ENCODE measurements at regions not wholly inside any gene's neighbourhood (a gene's known extent, or its start where the extent isn't known, plus 50 kb on each side); places are given as distances from the start of the nearest gene placed in this dataset.

DNA sequence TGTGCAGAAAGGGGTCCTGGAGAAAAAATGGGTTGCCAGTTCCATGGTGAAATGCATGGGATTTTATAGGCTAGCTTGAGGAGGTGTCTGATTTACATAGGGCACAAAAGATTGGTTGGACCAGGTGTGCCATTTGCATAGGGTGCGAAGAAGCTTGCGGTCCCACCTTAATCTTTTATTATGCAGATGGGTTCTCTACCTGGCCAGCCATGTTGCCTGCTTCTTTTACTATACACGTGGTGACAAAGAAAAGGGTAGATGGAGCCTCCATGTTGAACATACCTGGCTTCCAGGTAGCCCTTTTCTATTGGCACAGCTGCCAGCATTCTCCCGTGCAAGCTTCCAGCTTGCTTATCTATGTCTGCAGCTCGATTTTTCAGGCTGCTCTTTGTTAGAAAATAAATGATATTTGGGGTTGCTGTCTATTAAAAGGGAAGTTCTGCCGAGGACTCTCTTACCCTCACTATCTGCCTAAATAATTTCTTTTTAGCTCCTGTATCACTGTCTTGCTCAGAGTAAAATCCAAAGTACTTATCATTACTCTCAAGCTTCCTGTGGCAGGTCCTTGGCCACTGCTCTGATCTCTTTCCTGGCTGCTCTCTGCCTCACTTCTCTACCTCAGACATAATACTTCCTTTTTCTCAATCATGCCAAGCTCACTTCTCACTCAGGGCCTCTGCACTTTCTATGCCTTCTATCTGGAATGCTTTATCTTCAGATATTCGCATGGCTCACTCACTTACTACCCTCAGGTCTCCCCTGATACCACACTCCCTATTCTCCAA, 216.0 kb upstream of the DAAM1 start:
- WGBS, 2 experiments (ENCODE audit: insufficient coverage in 1 of 2, insufficient read length in 1 of 2): 77 to 78% methylated on average over 6 to 7 of the region's 7 CpGs
- Histone ChIP-seq H3K9ac (ENCODE audit: extremely low read depth, low read length, poor library complexity, severe bottlenecking) (no peak overlapping the region), H3K36me3 (ENCODE audit: control insufficient read depth, insufficient read depth, low read length) (no peaks in the 10 kb centered on the region), H3K27ac (ENCODE audit: low read depth, low read length) (no peak overlapping the region), H3K4me1 (ENCODE audit: control insufficient read depth, insufficient read depth, low read length) (peaks cover 8% of the 10 kb centered on the region), H3K9me3 (ENCODE audit: control insufficient read depth, low read length) (peaks cover 14% of the 10 kb centered on the region), H3K4me3 (ENCODE audit: low read length) (no peak overlapping the region), H3K27me3 (ENCODE audit: control insufficient read depth, insufficient read depth, low read length, poor library complexity, severe bottlenecking) (peaks cover 13% of the 10 kb centered on the region)
- no peak overlapping the region for H3K27ac Mint-ChIP-seq
- no peak overlapping the region for H3K4me3 Mint-ChIP-seq
- peaks cover 6% of the 10 kb centered on the region for H3K9me3 Mint-ChIP-seq
- no peaks in the 10 kb centered on the region for H3K36me3 Mint-ChIP-seq (ENCODE audit: low read depth)
- no peaks in the 10 kb centered on the region for H3K4me1 Mint-ChIP-seq
- no peak for DNase-seq
- TF ChIP-seq, protein P1, sequence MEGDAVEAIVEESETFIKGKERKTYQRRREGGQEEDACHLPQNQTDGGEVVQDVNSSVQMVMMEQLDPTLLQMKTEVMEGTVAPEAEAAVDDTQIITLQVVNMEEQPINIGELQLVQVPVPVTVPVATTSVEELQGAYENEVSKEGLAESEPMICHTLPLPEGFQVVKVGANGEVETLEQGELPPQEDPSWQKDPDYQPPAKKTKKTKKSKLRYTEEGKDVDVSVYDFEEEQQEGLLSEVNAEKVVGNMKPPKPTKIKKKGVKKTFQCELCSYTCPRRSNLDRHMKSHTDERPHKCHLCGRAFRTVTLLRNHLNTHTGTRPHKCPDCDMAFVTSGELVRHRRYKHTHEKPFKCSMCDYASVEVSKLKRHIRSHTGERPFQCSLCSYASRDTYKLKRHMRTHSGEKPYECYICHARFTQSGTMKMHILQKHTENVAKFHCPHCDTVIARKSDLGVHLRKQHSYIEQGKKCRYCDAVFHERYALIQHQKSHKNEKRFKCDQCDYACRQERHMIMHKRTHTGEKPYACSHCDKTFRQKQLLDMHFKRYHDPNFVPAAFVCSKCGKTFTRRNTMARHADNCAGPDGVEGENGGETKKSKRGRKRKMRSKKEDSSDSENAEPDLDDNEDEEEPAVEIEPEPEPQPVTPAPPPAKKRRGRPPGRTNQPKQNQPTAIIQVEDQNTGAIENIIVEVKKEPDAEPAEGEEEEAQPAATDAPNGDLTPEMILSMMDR (conservative IDR thresholded peaks at IDR 0.05): no peak
- peaks cover 5% of the 10 kb centered on the region for H3K27me3 Mint-ChIP-seq (ENCODE audit: insufficient read depth)

DNA sequence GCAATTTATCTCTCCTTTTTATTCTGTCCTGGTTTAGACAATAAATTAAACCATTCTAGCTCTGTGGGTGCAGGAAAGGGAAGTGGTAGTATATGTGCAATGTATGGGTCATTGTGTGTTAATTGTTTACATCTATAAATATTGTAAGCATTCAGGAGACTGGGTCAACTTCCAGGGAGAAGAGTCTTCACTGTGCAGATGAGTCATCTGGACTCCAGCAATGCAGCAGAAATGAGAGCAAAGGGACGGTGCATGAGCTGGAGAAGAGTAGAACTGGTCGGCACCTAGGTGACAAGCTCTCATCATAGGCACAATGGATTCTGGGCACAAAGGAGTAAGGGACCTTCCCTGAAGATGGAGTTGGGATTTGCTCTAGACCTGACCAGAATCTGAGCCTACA, 211.1 kb upstream of the DAAM1 start:
- Histone ChIP-seq H3K27me3 (ENCODE audit: control insufficient read depth, insufficient read depth, low read length, poor library complexity, severe bottlenecking) (peaks cover 27% of the 10 kb centered on the region), H3K36me3 (ENCODE audit: control insufficient read depth, insufficient read depth, low read length) (no peaks in the 10 kb centered on the region), H3K4me3 (ENCODE audit: low read length) (no peak overlapping the region), H3K9ac (ENCODE audit: extremely low read depth, low read length, poor library complexity, severe bottlenecking) (no peak overlapping the region), H3K27ac (ENCODE audit: low read depth, low read length) (no peak overlapping the region), H3K4me1 (ENCODE audit: control insufficient read depth, insufficient read depth, low read length) (no peaks in the 10 kb centered on the region), H3K9me3 (ENCODE audit: control insufficient read depth, low read length) (peaks cover 14% of the 10 kb centered on the region)
- Mint-ChIP-seq H3K27me3 (ENCODE audit: insufficient read depth) (peaks cover 8% of the 10 kb centered on the region), H3K36me3 (ENCODE audit: low read depth) (no peaks in the 10 kb centered on the region), H3K4me1 (peaks cover 1% of the 10 kb centered on the region), H3K9me3 (peaks cover 6% of the 10 kb centered on the region), H3K4me3 (no peak overlapping the region), H3K27ac (no peak overlapping the region)
- WGBS, 2 experiments (ENCODE audit: insufficient coverage in 1 of 2, insufficient read length in 1 of 2): 93 to 94% methylated on average over 2 of the region's 2 CpGs
- TF ChIP-seq, protein P1 (conservative IDR thresholded peaks at IDR 0.05): no peak
- no peak for DNase-seq

DNA sequence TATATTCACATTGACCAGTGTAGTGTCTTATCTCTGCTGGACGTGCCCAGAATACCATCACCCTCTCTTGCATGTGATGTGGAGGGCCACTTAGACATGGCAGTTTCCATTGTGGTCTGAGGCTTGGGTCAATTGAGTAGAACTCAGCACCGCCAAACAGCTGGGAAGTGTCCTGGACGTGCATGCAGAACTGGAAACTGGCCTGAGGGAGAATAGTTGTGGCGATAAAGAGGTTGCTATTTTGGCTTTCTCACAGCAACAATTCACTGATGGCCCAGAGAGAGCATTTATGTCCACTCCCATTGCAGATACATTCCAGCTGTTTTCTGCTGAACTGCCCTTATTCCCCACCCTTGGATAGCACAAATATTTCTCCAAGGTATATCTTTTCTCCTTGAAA, 210.1 kb upstream of the DAAM1 start:
- peaks cover 8% of the 10 kb centered on the region for H3K27me3 Mint-ChIP-seq (ENCODE audit: insufficient read depth)
- Histone ChIP-seq H3K27me3 (ENCODE audit: control insufficient read depth, insufficient read depth, low read length, poor library complexity, severe bottlenecking) (peaks cover 27% of the 10 kb centered on the region), H3K36me3 (ENCODE audit: control insufficient read depth, insufficient read depth, low read length) (no peaks in the 10 kb centered on the region), H3K27ac (ENCODE audit: low read depth, low read length) (no peak overlapping the region), H3K4me1 (ENCODE audit: control insufficient read depth, insufficient read depth, low read length) (no peaks in the 10 kb centered on the region), H3K4me3 (ENCODE audit: low read length) (no peak overlapping the region), H3K9me3 (ENCODE audit: control insufficient read depth, low read length) (peaks cover 14% of the 10 kb centered on the region), H3K9ac (ENCODE audit: extremely low read depth, low read length, poor library complexity, severe bottlenecking) (no peak overlapping the region)
- no peaks in the 10 kb centered on the region for H3K36me3 Mint-ChIP-seq (ENCODE audit: low read depth)
- H3K4me3 Mint-ChIP-seq: no peak overlapping the region
- TF ChIP-seq, protein P1 (conservative IDR thresholded peaks at IDR 0.05): no peak
- DNase-seq: no peak
- 87 to 96% methylated on average over 3 to 4 of the region's 4 CpGs for WGBS, 2 experiments (ENCODE audit: insufficient coverage in 1 of 2, insufficient read length in 1 of 2)
- H3K9me3 Mint-ChIP-seq: peaks cover 6% of the 10 kb centered on the region
- H3K27ac Mint-ChIP-seq: no peak overlapping the region
- H3K4me1 Mint-ChIP-seq: peaks cover 1% of the 10 kb centered on the region

Measured in endodermal cell (in vitro differentiated cells).